Transverse colon (tissue), 4 donors: ENCODE measurements at regions not wholly inside any gene's neighbourhood (a gene's known extent, or its start where the extent isn't known, plus 50 kb on each side); places are given as distances from the start of the nearest gene placed in this dataset.

Experiments
- DNase-seq: peaks from one replicate; pipeline ENCODE4 v3.0.0-alpha.2; 2019
- H3K27ac ChIP-seq, 4 donors: fragments of 200-600 bp; sonication (generic); 2 replicates each; pipeline ENCODE4 v1.5.1; 2016 to 2018; ENCODE audit warnings: inconsistent platforms in 4 of 4
- H3K27me3 ChIP-seq: fragments of 200-600 bp; sonication (generic); 2 replicates; pipeline ENCODE4 v1.5.1; 2017; ENCODE audit warnings: inconsistent platforms
- H3K36me3 ChIP-seq, 4 donors: fragments of 200-600 bp; sonication (generic); 2 replicates each; pipeline ENCODE4 v1.5.1; 2017 to 2019; ENCODE audit warnings: inconsistent platforms in 4 of 4
- H3K4me1 ChIP-seq, 4 donors: fragments of 200-600 bp; sonication (generic); 2 replicates each; pipeline ENCODE4 v1.5.1; 2017 to 2020; ENCODE audit warnings: inconsistent platforms in 4 of 4
- H3K4me3 ChIP-seq, 4 donors: fragments of 200-600 bp; sonication (generic); 1 replicate in 1 of 4; 2 replicates in 3 of 4; pipeline versions ENCODE4 v1.5.1 to v1.6.1; 2017 to 2019; ENCODE audit warnings: inconsistent platforms in 4 of 4
- H3K9me3 ChIP-seq, 2 donors: fragments of 200-600 bp; sonication (generic); 2 replicates each; pipeline ENCODE4 v1.5.1; 2017 to 2019; ENCODE audit warnings: inconsistent platforms in 2 of 2
- EP300 ChIP-seq: sonication (generic); formaldehyde crosslinking; IDR thresholded peaks from one replicate; pipeline ENCODE4 v1.6.1; 2017; ENCODE audit warnings: antibody characterized with exemption, low read depth
- POLR2A ChIP-seq: fragments of 450-650 bp; IDR thresholded peaks from one replicate; pipeline ENCODE4 v1.6.1; 2016; ENCODE audit warnings: antibody characterized with exemption, mild to moderate bottlenecking, moderate library complexity
- POLR2AphosphoS5 ChIP-seq, 3 donors: sonication (generic); formaldehyde crosslinking; IDR thresholded peaks; one replicate each; pipeline ENCODE4 v1.6.1; 2016; ENCODE audit warnings: antibody characterized with exemption in 3 of 3
- whole genome bisulfite sequencing, 2 donors: methylation state at CpG; one replicate each; pipeline ENCODE4 v1.1.5; 2018; ENCODE audit warnings: low coverage in 1 of 2; 5-methylcytosine and 5-hydroxymethylcytosine counted together
- in situ Hi-C, 4 donors: fragments of 200-750 bp; cut with MboI; loops; one replicate each; pipeline versions ENCODE4 v1.15.0 to v1.15.1; 2017; ENCODE audit warnings: low sequenced_read_pairs in 3 of 4, low pct_ligation_motif_present in 1 of 4, low pct_unique_long_range_greater_than_20kb in 1 of 4
- intact Hi-C: fragments of 100-400 bp; cut with DNase I; formaldehyde crosslinking; loops from one replicate; pipeline ENCODE4 v1.15.1; 2023; ENCODE audit warnings: low total_unique reads
- TF ChIP-seq, protein P1 (sequence below), 5 experiments: fragments of 200-600 bp in 3 of 5; fragments of 450-650 bp in 2 of 5; sonication (generic) in 3 of 5; IDR thresholded peaks; 1 replicate in 2 of 5; 2 replicates in 3 of 5; pipeline ENCODE4 v1.5.1; 2016 to 2017; ENCODE audit warnings: antibody characterized with exemption in 5 of 5, inconsistent platforms in 3 of 5, mild to moderate bottlenecking in 2 of 5, moderate library complexity in 1 of 5

DNA sequence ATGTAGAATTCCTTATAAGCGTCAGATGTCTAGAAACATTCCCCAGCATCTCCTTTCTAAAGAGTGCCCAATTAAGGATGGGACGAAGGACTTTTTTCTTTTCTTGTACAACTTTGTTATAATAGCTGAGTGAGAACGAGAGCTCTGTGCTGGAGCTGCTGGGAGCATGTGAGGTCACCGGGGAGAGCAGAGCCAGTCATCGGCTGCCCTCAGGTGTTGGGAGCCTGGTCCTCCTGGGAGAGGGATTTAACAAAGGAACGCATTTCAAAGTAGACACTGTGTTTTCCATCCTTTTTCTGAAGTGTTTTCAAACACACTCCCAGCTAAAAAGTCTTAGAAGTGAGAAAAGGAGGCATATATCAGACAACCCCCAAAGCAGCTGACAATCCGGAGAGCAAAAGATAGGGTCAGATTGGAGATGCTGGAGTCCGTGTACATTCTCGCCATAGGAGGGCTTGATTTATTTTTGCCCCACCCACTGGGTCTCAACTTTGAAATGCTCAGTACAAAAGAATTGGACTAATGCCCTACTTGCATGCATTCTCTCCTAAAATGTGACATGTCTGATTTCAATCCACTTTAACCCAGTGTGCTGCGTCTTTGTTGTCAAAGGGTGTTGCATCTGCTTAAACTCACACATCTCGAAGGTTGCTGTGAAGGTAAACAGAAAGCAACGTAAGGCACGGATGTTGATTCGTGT lies 50.8 kb upstream of the PIWIL1 start:
- 45 to 54% methylated on average over 13 to 14 of the region's 14 CpGs for WGBS, 2 donors
- DNase-seq = no peak
- Histone ChIP-seq H3K4me3 (no peak overlapping the region), H3K4me1 (no peaks in the 10 kb centered on the region), H3K9me3 (no peaks in the 10 kb centered on the region), H3K27me3 (no peaks in the 10 kb centered on the region), H3K36me3 (no peaks in the 10 kb centered on the region), H3K27ac (no peak overlapping the region)
- intact Hi-C loops = no loop called here
- TF ChIP-seq EP300 (no peak), POLR2AphosphoS5 (IDR thresholded peaks at IDR 0.05) (no peak), POLR2A (no peak)
- TF ChIP-seq, protein P1, sequence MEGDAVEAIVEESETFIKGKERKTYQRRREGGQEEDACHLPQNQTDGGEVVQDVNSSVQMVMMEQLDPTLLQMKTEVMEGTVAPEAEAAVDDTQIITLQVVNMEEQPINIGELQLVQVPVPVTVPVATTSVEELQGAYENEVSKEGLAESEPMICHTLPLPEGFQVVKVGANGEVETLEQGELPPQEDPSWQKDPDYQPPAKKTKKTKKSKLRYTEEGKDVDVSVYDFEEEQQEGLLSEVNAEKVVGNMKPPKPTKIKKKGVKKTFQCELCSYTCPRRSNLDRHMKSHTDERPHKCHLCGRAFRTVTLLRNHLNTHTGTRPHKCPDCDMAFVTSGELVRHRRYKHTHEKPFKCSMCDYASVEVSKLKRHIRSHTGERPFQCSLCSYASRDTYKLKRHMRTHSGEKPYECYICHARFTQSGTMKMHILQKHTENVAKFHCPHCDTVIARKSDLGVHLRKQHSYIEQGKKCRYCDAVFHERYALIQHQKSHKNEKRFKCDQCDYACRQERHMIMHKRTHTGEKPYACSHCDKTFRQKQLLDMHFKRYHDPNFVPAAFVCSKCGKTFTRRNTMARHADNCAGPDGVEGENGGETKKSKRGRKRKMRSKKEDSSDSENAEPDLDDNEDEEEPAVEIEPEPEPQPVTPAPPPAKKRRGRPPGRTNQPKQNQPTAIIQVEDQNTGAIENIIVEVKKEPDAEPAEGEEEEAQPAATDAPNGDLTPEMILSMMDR (IDR thresholded peaks at IDR 0.05) = no peak
- in situ Hi-C loops = no loop called here
